Stimulated activated CD8-positive, alpha-beta memory T cell treated with anti-CD3 and anti-CD28 coated beads, Interleukin-4, amount 100 ng/mL, for 48 hours (primary cell): ENCODE measurements at regions not wholly inside any gene's neighbourhood (a gene's known extent, or its start where the extent isn't known, plus 50 kb on each side); places are given as distances from the start of the nearest gene placed in this dataset.

Source experiments
- DNase-seq: peaks from one replicate; pipeline ENCODE4 v3.0.0-alpha.2; 2020

- no peak for DNase-seq
Observed at GRCh38 chr19:29293292-29293691, 80.3 kb upstream of the UQCRFS1 start.

DNA sequence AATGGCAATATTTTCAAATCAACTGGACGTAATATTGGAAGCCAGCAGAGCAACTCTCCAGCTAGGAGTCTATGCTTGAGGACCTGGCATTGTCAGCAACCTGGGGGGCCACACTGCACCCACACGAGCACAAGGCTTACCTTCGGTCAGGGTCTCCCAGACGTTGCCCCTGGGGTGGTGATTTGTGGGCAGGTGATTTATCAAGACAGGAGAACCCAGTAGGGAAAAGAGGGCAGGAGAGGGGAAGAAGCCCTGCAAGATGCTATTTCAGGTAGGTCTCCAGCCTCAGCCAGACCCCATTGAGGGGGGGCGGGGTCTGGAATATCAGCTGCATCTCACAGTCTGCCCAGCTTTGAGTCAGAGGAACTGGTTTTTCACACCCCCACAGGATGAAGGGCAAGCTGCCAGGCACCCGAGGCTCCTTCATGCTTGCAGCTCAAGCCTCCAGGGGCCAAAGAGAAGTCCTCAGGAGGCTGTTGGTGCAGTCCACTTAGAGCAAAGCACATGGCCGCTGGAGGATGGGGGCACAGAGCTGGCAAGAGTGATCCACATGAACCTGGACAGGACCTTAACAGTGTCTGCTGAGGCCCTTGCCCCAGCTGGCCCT is 80.9 kb upstream of the UQCRFS1 start:
- DNase-seq: no peak

DNA sequence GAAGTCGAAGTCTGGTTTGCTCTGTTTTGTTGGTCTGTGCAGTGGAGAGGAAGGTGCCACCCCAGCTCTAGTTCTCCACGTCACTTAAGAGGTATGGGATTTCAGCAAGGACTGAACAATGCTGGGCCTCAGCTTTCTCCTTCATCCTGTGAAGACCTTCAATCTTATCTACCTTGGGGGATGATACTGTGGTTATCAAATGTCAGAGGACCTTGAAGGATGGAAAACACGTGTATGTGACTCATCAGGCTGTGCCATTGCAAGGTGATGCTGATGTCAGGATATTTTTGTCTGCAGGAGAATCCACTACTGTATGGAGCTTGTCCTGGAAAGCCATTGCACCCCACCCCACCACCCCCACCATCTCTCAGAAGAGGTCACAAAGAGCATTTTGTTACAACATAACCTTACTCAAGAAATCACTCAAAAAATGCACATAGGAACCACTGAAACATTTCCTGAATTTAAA is 81.4 kb upstream of the UQCRFS1 start:
- no peak for DNase-seq

DNA sequence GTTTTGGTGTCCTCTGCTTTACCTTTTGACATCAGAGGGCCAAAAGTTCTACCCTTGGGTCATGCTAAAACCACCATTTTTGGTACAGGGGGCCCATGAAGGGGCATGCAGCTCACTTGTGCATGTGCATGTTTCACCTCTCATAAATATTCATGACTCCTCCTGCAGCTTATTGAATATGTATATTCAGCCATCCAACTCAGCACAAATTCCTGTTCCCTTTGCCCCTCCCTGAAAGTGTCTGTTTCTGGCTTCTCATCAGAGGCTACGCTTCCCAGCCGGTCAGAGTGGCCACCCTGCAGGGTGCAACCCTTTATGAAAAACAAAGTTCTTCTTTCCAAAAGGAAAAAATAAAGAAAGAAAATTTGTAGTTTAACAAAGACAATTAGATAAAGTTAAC is 82.3 kb upstream of the UQCRFS1 start:
- DNase-seq: no peak

DNA sequence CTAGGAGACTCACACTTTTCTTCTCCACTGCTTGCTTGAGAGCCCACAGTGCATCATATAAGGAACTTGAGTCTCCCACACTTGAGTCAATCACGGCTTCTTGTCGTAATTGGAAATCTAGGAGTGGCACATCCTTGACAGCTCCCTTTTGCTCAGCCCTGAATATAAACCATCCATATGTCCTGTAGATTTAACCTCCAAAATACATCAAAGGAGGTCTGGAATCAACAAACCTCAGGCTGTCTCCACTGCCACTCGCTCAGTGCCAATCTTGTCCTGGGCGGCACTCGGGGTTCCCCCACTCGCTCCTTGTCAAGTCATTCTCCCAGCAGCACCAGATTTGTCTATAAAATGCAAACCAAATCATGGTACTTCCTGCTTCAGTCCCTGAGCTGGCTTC is 84.4 kb upstream of the UQCRFS1 start:
- no peak for DNase-seq

GRCh38 chr19:29299416-29300380 is 86.7 kb upstream of the UQCRFS1 start:
- DNase-seq: no peak

GRCh38 chr19:29302002-29302928 is 89.3 kb upstream of the UQCRFS1 start:
- DNase-seq: no peak

GRCh38 chr19:29303069-29303718 is 90.2 kb upstream of the UQCRFS1 start:
- DNase-seq: no peak

DNA sequence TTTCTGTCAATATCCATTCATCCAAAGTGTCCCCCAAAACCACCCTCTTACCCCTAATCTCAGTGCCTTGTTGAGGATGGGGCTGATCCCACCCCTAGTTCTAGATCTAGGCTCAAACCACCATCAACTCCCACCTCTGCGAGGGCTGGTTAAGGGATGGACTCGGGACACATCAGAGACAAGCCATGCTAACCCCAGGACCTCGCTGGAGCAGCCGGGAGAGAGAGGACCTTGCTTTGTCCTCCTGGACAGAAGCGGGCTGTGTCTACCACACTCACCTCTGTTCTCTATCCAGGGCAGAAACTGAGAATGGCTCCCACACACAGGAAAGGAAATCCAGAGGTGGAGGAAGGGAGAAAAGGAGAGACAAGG is 90.8 kb upstream of the UQCRFS1 start:
- no peak for DNase-seq

DNA sequence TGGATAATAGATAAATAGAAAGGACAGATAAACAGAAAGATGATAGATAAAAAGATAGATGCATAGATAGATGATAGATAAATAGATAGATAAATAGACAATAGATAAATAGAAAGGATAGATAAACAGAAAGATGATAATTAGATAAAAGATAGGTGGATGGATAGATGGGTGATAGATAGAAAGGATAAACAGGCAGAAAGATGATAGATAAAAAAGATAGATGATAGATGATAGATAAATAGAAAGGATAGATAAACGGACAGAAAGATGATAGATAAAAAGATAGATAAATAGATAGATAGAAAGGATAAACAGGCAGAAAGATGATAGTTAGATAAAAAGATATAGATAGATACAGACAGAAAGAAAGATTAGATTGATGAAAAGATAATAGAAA is 92.3 kb upstream of the UQCRFS1 start:
- DNase-seq: no peak

- no peak for DNase-seq
Observed at GRCh38 chr19:29308977-29309590, 96.1 kb upstream of the UQCRFS1 start.

DNA sequence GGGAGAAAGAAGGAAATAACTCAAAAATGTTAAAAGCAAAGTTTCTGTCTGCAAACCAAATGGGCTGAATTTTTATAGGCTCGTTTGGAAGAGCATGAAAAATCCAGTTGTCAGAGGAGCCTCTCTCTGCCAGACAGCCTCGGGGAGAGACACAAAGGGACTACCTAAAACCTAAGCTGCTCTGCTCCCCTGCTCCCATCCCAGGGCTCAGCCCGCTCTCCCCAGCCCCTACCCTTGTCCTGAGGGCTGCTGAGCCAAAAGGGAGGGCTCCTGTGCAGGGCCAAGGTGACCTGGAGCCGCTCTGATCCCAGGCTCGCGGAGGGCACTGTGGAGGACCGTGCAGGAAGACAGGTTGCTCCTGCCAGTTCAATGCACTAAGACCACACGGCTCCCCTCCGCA is 96.7 kb upstream of the UQCRFS1 start:
- no peak for DNase-seq

- no peak for DNase-seq
Observed at GRCh38 chr19:29311191-29311790, 98.3 kb upstream of the UQCRFS1 start.

DNA sequence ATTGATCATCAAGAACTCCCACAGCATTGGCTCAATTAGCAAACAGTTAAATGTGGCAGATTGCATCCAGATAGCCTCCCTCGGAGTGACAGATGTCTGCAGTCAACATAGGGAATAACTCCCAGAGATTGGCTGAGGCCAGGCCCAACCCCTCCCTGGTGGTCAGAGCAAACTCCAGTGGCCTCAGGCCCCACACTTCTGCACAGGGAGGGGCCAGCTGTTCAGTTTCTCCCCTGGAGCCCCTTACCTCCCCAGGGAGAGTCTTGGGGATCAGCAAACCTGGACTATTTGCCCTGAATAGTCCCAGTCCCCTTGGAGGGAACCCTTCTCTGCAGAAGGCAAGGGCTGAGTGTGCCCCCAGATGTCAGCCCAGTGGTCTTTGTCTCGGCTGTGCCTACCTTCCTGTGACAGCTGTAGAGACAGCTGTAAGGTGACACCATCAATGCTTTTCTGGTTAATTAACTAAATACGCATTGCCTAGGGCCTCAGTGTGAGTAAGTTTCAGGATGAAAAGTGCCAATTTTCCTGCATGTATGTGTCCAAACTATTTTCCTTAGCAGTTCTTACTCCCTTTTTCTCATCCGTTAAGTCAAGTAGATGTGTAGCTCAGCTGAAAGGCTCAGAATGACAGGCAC is 102.7 kb upstream of the UQCRFS1 start:
- no peak for DNase-seq

DNA sequence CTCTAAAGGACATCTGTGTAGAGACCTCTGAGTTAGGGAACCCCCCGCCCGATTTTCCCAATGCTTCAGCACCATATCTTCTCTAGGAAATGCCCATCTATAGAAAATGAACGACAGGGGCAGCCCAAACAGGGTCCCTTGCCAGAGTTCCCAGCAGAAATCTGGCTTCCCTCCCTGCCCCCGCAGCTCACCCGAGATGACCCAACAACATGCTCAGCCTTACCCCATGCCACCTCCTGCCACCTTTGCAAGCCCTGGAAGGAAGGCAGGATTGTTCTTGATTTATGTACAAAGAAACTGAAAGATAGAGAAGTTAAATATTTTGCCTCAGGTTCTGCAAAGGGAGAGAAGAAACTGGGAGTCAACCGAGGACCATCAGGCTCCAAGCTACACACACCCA is 105.6 kb upstream of the UQCRFS1 start:
- no peak for DNase-seq

GRCh38 chr19:29320086-29320485 is 107.1 kb upstream of the UQCRFS1 start:
- DNase-seq: no peak

DNA sequence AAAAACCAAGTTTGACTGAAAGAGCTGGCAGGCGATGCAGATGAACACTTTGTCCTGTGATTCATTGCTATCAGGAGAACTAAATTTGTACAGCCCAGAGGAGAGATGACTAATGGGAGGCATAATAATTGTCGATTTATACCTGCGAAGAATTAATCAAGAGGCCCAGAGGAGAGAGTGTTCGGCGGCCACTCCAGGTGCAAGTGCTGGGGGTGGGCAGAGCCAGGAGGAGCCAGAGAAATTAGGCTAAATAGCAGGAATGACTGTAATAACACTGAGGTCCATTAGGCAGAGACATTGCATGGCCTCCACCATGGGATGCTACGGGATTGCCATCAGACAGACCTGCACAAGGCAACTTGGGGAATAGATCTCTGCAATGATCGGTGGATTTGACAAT is 107.7 kb upstream of the UQCRFS1 start:
- no peak for DNase-seq

DNA sequence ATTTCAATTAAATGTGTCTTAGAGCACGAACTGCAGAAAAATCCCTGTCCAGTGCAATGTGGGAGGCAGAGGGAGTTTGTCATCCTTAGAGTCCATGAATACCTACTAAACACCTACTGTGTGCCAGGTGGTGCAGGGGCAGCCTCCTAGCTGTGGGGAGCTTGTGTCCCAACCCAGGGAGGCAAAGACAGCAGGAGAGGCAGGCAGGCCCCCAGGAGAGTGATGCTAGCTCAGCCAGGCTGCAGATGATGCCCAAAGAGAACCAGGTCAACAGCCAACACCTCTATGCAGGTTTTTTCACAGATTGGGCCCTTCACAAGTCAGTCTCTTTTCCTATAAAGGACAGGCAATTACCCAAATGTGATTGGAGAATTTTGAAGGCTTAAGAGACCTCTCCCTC is 108.2 kb upstream of the UQCRFS1 start:
- DNase-seq: no peak

GRCh38 chr19:29323021-29323430 is 110.1 kb upstream of the UQCRFS1 start:
- no peak for DNase-seq

DNA sequence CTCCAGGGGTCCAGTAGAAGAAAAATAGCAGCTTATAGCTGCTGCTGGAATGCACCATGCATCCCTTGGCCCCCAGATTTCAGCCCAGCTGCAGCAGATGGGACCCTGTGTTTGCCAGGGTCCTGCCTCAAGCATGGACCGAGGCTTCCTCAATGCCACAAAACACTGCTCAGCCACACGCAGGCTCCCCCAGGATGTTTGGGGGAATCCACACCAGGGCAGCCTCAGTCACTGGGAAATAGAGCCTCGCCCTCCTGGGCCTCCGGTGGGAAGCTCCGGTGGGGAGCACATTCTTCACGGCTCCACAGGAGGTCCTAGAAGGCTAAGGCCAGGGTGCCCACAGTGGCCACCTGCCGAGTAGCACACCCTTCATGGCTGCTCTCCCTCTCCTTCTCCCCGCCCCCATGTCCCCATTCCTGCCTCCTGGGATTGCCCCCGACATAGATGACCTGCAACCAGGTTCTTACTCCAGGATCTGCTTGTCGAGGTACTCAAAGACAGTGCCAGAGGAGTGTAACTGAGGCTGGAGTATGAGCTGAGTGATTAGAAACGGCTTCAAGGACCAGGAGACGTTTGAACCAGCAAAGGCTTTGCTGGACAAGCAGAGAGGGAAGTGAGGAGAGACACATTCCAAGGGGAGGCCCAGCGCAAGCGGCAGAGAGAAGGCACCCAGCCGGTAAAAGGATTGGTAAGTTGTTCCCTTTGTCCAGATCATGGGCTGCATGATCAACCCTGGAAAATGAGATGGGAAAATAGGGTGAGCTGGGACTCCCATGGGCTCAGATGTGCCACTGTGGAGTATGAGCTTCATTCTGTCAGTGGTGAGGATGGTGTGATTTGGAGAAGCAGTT is 110.7 kb upstream of the UQCRFS1 start:
- DNase-seq: no peak
